ENCODE measurements at regions not wholly inside any gene's neighbourhood (a gene's known extent, or its start where the extent isn't known, plus 50 kb on each side); places are given as distances from the start of the nearest gene placed in this dataset.
"Not testable (repeated sequence)": the region's sequence is repeated elsewhere in the genome, so short reads cannot be mapped to it uniquely, and the experiment has no call there.

GRCh38 chr6:91886183-91886795, 1299.4 kb upstream of the MAP3K7 start:
- DNase-seq (ENCODE audit: low read depth): no peak
- TF ChIP-seq, protein P1, sequence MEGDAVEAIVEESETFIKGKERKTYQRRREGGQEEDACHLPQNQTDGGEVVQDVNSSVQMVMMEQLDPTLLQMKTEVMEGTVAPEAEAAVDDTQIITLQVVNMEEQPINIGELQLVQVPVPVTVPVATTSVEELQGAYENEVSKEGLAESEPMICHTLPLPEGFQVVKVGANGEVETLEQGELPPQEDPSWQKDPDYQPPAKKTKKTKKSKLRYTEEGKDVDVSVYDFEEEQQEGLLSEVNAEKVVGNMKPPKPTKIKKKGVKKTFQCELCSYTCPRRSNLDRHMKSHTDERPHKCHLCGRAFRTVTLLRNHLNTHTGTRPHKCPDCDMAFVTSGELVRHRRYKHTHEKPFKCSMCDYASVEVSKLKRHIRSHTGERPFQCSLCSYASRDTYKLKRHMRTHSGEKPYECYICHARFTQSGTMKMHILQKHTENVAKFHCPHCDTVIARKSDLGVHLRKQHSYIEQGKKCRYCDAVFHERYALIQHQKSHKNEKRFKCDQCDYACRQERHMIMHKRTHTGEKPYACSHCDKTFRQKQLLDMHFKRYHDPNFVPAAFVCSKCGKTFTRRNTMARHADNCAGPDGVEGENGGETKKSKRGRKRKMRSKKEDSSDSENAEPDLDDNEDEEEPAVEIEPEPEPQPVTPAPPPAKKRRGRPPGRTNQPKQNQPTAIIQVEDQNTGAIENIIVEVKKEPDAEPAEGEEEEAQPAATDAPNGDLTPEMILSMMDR (IDR thresholded peaks at IDR 0.05; ENCODE audit: control insufficient read depth, extremely low read depth, insufficient read depth): no peak
- H3K4me3 ChIP-seq (ENCODE audit: low read depth, low read length): no peak overlapping the region

GRCh38 chr6:91881791-91882190, 1294.9 kb upstream of the MAP3K7 start:
- H3K4me3 ChIP-seq (ENCODE audit: low read depth, low read length); DNase-seq (ENCODE audit: low read depth): not testable (repeated sequence)

- DNase-seq (ENCODE audit: low read depth): no peak
- H3K4me3 ChIP-seq (ENCODE audit: low read depth, low read length): no peak overlapping the region
- TF ChIP-seq, protein P1 (IDR thresholded peaks at IDR 0.05; ENCODE audit: control insufficient read depth, extremely low read depth, insufficient read depth): no peak
Observed at GRCh38 chr6:91879386-91879995, 1292.6 kb upstream of the MAP3K7 start.

- no peak overlapping the region for H3K4me3 ChIP-seq (ENCODE audit: low read depth, low read length)
- DNase-seq (ENCODE audit: low read depth): no peak
- TF ChIP-seq, protein P1 (IDR thresholded peaks at IDR 0.05; ENCODE audit: control insufficient read depth, extremely low read depth, insufficient read depth): no peak
Observed at GRCh38 chr6:91877994-91878393, 1291.1 kb upstream of the MAP3K7 start.

DNA sequence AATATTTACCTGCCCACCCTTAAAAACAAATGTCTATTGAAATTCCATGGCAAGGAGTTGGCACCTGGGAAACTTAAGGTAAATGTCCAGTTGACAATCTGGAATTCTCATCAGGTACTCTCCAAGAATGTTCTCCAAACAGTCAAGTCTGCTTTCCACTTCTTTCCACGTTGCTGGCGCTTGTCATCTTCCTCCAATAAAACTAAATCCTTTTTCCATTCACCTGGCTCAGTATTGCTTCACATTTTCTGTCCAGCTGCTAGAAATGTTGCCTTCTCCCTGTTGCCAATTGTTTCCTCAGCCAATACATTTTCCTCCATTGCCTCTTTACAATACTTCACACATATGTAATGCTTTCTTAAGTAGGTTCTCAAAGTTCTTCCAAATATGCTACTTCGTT, 1288.1 kb upstream of the MAP3K7 start:
- no peak overlapping the region for H3K4me3 ChIP-seq (ENCODE audit: low read depth, low read length)
- TF ChIP-seq, protein P1 (IDR thresholded peaks at IDR 0.05; ENCODE audit: control insufficient read depth, extremely low read depth, insufficient read depth): no peak
- no peak for DNase-seq (ENCODE audit: low read depth)

GRCh38 chr6:91868539-91869202, 1281.8 kb upstream of the MAP3K7 start:
- DNase-seq (ENCODE audit: low read depth): no peak
- no peak overlapping the region for H3K4me3 ChIP-seq (ENCODE audit: low read depth, low read length)
- TF ChIP-seq, protein P1 (IDR thresholded peaks at IDR 0.05; ENCODE audit: control insufficient read depth, extremely low read depth, insufficient read depth): no peak

DNA sequence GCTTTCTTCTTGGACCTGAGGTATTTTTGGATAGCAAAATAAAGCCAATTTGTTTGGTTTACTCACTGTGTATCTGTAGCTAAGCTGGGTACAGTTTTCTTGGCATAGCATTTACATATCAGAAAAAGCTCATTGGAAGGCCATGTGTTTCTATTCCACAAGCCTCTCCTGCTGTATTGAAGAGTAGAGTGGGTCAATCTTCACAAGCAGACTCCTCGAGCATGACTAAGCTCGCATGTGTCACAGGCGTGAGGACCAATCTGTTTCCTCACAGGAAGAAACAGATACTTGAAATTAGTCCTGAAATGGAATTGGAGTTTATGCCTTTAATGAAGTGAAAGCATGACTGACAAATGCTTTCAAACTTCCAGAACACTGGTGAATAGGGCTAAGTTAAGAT, 1279.0 kb upstream of the MAP3K7 start:
- no peak overlapping the region for H3K4me3 ChIP-seq (ENCODE audit: low read depth, low read length)
- no peak for DNase-seq (ENCODE audit: low read depth)
- TF ChIP-seq, protein P1 (IDR thresholded peaks at IDR 0.05; ENCODE audit: control insufficient read depth, extremely low read depth, insufficient read depth): no peak
